Tibial nerve (tissue), 3 donors: ENCODE measurements at regions not wholly inside any gene's neighbourhood (a gene's known extent, or its start where the extent isn't known, plus 50 kb on each side); places are given as distances from the start of the nearest gene placed in this dataset.

Experiments used
- EP300 ChIP-seq, 2 donors: sonication (generic); formaldehyde crosslinking; IDR thresholded peaks; one replicate each; pipeline ENCODE4 v1.6.1; 2017; ENCODE audit warnings: antibody characterized with exemption in 2 of 2, mild to moderate bottlenecking in 1 of 2
- POLR2A ChIP-seq, 2 donors: fragments of 450-650 bp; IDR thresholded peaks; one replicate each; pipeline ENCODE4 v1.6.1; 2017; ENCODE audit warnings: antibody characterized with exemption in 2 of 2, mild to moderate bottlenecking in 2 of 2, moderate library complexity in 2 of 2

DNA sequence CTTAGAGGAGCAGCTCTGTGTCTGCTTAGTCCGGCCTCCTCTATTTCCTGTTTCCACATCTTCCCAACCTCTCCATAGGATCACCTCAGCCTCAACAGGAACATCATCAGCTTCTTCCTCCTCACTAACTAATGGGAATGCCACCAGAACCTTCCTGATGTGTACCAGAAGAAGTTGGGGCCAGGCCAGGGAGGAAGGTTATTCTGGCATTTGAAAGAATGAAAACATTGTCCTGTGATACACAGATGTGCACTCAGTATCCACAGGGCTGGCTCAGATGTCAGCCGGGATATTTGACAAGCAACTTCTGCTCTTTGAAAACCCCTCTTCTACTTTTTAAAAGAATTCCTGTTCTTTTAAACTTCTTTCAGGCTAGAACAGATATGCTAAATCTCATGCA is 63.6 kb downstream of the TMEM30B start:
- TF ChIP-seq POLR2A (IDR thresholded peaks at IDR 0.05) (no peak), EP300 (IDR thresholded peaks at IDR 0.05) (no peak)
